Upper lobe of left lung (tissue), 6 donors: ENCODE measurements at regions not wholly inside any gene's neighbourhood (a gene's known extent, or its start where the extent isn't known, plus 50 kb on each side); places are given as distances from the start of the nearest gene placed in this dataset.

ENCODE experiments used
- ATAC-seq, 2 donors: fragments of 200-7000 bp; cut with Tn5 transposase; one replicate each; pipeline ENCODE4 v1.9.1; 2022; ENCODE audit warnings: mild to moderate bottlenecking in 2 of 2, moderate library complexity in 2 of 2; ENCODE audit not compliant: low FRiP score in 2 of 2
- DNase-seq, 2 donors: peaks; one replicate each; pipeline ENCODE4 v3.0.0-alpha.2; 2019 to 2020
- H3K27ac ChIP-seq, 4 donors: fragments of 200-600 bp; sonication (generic); one replicate each; pipeline ENCODE4 v1.5.1; 2016 to 2019
- H3K27me3 ChIP-seq, 4 donors: fragments of 200-600 bp; sonication (generic); one replicate each; pipeline ENCODE4 v1.5.1; 2017 to 2019
- H3K36me3 ChIP-seq, 4 donors: fragments of 200-600 bp; sonication (generic); one replicate each; pipeline ENCODE4 v1.5.1; 2016 to 2019
- H3K4me1 ChIP-seq, 4 donors: fragments of 200-600 bp; sonication (generic); one replicate each; pipeline ENCODE4 v1.5.1; 2018 to 2019
- H3K4me3 ChIP-seq, 4 donors: fragments of 200-600 bp; sonication (generic); one replicate each; pipeline ENCODE4 v1.5.1; 2017 to 2019; ENCODE audit warnings: mild to moderate bottlenecking in 2 of 4, moderate library complexity in 1 of 4
- H3K9me3 ChIP-seq, 4 donors: fragments of 200-600 bp; sonication (generic); one replicate each; pipeline ENCODE4 v1.5.1; 2018 to 2019
- CTCF ChIP-seq, 6 experiments: fragments of 450-650 bp in 4 of 6; fragments of 200-600 bp in 2 of 6; sonication (generic) in 2 of 6; IDR thresholded peaks; one replicate each; pipeline ENCODE4 v1.5.1; 2016 to 2019; ENCODE audit warnings: antibody characterized with exemption in 6 of 6
- EP300 ChIP-seq, 4 donors: sonication (generic); formaldehyde crosslinking; IDR thresholded peaks; one replicate each; pipeline ENCODE4 v1.5.1; 2017; ENCODE audit warnings: antibody characterized with exemption in 4 of 4, control low read depth in 2 of 4
- POLR2A ChIP-seq, 4 donors: fragments of 450-650 bp; IDR thresholded peaks; one replicate each; pipeline ENCODE4 v1.5.1; 2016 to 2017; ENCODE audit warnings: antibody characterized with exemption in 4 of 4, mild to moderate bottlenecking in 2 of 4
- POLR2AphosphoS5 ChIP-seq, 2 donors: sonication (generic); formaldehyde crosslinking; IDR thresholded peaks; one replicate each; pipeline ENCODE4 v1.5.1; 2017; ENCODE audit warnings: antibody characterized with exemption in 2 of 2
- WGBS, 2 donors: methylation state at CpG; one replicate each; pipeline ENCODE4 v1.1.5; 2017 to 2018; 5-methylcytosine and 5-hydroxymethylcytosine counted together
- donor health status: DM: no; HTN: no; CAD: no; lungs with moderate emphysema.
- donor health status: DM: no; HTN: yes; CAD: no; lungs with severe emphysema.

GRCh38 chr2:8567469-8568260 is 114.2 kb upstream of the ID2 start:
- no peaks in the 10 kb centered on the region for H3K27me3 ChIP-seq
- no peak for ATAC-seq
- no peak for TF ChIP-seq POLR2AphosphoS5 (IDR thresholded peaks at IDR 0.05)
- no peak for TF ChIP-seq CTCF (IDR thresholded peaks at IDR 0.05)
- TF ChIP-seq POLR2A (IDR thresholded peaks at IDR 0.05): no peak
- TF ChIP-seq EP300 (IDR thresholded peaks at IDR 0.05): no peak
- DNase-seq: no peak
- no peak overlapping the region for H3K4me3 ChIP-seq
- no peak overlapping the region for H3K27ac ChIP-seq
- H3K36me3 ChIP-seq: no peaks in the 10 kb centered on the region
- H3K9me3 ChIP-seq: no peaks in the 10 kb centered on the region
- 89 to 93% methylated on average over 15 of the region's 15 CpGs for WGBS, 2 donors
- H3K4me1 ChIP-seq: no peaks in the 10 kb centered on the region

- Histone ChIP-seq H3K4me3 (no peak overlapping the region), H3K36me3 (no peaks in the 10 kb centered on the region), H3K4me1 (no peaks in the 10 kb centered on the region), H3K9me3 (no peaks in the 10 kb centered on the region), H3K27ac (no peak overlapping the region), H3K27me3 (no peaks in the 10 kb centered on the region)
- TF ChIP-seq POLR2AphosphoS5 (IDR thresholded peaks at IDR 0.05) (no peak), EP300 (IDR thresholded peaks at IDR 0.05) (no peak), POLR2A (IDR thresholded peaks at IDR 0.05) (no peak), CTCF (IDR thresholded peaks at IDR 0.05) (no peak)
- ATAC-seq (no peak), DNase-seq (no peak)
- WGBS, 2 donors: 83 to 88% methylated on average over 12 of the region's 12 CpGs
Observed at GRCh38 chr2:8568543-8569302, 113.1 kb upstream of the ID2 start.

GRCh38 chr2:8569332-8569930 is 112.4 kb upstream of the ID2 start:
- Histone ChIP-seq H3K27ac (no peak overlapping the region), H3K4me3 (no peak overlapping the region), H3K4me1 (peaks cover 0 to under 1% (median 0%) of the 10 kb centered on the region in 4 donors), H3K9me3 (no peaks in the 10 kb centered on the region), H3K27me3 (no peaks in the 10 kb centered on the region), H3K36me3 (no peaks in the 10 kb centered on the region)
- TF ChIP-seq POLR2AphosphoS5 (IDR thresholded peaks at IDR 0.05) (no peak), CTCF (IDR thresholded peaks at IDR 0.05) (no peak), POLR2A (IDR thresholded peaks at IDR 0.05) (no peak), EP300 (IDR thresholded peaks at IDR 0.05) (no peak)
- WGBS, 2 donors: 78 to 88% methylated on average over 10 to 11 of the region's 11 CpGs
- ATAC-seq (no peak), DNase-seq (no peak)

GRCh38 chr2:8570637-8571036 is 111.2 kb upstream of the ID2 start:
- Histone ChIP-seq H3K27me3 (no peaks in the 10 kb centered on the region), H3K4me1 (peaks cover 4 to 12% (median 11%) of the 10 kb centered on the region in 4 donors), H3K4me3 (no peak overlapping the region), H3K27ac (no peak overlapping the region), H3K9me3 (no peaks in the 10 kb centered on the region), H3K36me3 (no peaks in the 10 kb centered on the region)
- 93 to 95% methylated on average over 10 to 14 of the region's 14 CpGs for WGBS, 2 donors
- DNase-seq: no peak
- no peak for ATAC-seq
- TF ChIP-seq CTCF (IDR thresholded peaks at IDR 0.05) (no peak), EP300 (IDR thresholded peaks at IDR 0.05) (no peak), POLR2A (IDR thresholded peaks at IDR 0.05) (no peak), POLR2AphosphoS5 (IDR thresholded peaks at IDR 0.05) (no peak)
